Epithelial cell of esophagus (primary cell): ENCODE measurements at regions not wholly inside any gene's neighbourhood (a gene's known extent, or its start where the extent isn't known, plus 50 kb on each side); places are given as distances from the start of the nearest gene placed in this dataset.

ENCODE experiments used
- DNase-seq: peaks from one replicate; pipeline ENCODE4 v3.0.0; 2010; ENCODE audit warnings: low read depth
- H3K4me3 ChIP-seq: 2 replicates; pipeline ENCODE4 v1.5.1; 2011; ENCODE audit warnings: mild to moderate bottlenecking, low read length, control low read depth
- CTCF ChIP-seq: IDR thresholded peaks from 2 replicates; pipeline ENCODE4 v1.5.1; 2011; ENCODE audit warnings: low read depth, mild to moderate bottlenecking, low read length, control low read depth, inconsistent platforms; ENCODE audit not compliant: insufficient read depth; ENCODE audit errors: missing control alignments

DNA sequence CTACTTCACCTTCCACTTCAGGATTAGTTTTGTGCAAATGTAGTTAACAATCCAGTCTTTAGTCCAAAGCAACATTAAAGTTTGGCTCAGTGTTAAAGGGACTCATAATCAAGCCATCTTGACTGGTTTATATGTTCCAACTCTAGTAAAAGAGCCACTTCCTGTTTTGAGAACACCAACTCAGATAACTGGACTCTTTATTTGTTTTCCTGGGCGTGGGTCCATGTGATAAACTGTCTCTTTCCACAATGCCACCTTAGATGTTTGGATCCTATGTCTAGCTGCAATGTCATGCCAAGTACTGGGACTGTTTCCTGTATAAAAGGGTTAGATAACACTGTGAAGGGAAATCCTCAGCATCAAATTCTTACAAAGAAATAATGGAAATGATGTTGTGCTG lies 545.0 kb downstream of the PYDC2 start:
- no peak for TF ChIP-seq CTCF
- no peak for DNase-seq
- H3K4me3 ChIP-seq: no peak overlapping the region

- no peak overlapping the region for H3K4me3 ChIP-seq
- no peak for DNase-seq
- no peak for TF ChIP-seq CTCF
Measured at GRCh38 chr3:192009903-192010302, 548.9 kb downstream of the PYDC2 start.

DNA sequence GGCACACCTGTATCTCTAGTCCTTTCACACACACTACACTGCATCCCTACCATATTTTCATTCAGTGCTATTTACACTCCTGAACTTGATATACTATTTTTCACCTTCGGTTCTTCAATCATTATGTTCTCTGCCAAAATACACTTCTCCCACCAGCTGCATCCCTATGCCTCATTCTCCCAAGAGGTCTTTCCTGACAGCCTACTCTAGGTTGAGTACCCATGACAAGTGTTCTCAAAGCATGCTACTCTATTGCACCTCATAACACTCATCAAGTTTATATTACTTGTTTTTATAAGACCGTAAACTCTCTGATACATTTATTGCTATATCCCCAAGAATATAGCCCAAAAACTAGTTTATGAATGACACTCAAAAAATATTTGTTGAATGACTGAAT lies 549.5 kb downstream of the PYDC2 start:
- DNase-seq: no peak
- TF ChIP-seq CTCF: no peak
- no peak overlapping the region for H3K4me3 ChIP-seq

DNA sequence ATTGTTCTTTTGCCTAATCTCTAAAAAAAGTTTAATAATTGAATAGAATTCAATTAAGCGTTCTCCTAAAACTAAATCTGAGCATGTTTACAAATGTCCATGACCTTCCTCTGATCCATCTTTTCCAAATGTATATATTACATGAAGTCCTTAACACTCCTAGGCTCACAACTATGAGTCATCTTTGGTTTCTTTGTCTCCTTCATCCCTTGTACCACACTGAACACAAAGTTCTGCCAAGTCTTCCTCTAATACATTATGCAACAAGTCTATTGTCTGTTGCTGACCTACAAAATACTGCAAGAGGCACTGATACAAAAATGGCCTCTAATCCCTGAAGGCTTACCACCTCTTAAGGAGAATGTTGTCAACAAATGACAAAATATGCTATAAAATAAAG lies 550.2 kb downstream of the PYDC2 start:
- DNase-seq: peak; percentile 42
- no peak for TF ChIP-seq CTCF
- H3K4me3 ChIP-seq: no peak overlapping the region

DNA sequence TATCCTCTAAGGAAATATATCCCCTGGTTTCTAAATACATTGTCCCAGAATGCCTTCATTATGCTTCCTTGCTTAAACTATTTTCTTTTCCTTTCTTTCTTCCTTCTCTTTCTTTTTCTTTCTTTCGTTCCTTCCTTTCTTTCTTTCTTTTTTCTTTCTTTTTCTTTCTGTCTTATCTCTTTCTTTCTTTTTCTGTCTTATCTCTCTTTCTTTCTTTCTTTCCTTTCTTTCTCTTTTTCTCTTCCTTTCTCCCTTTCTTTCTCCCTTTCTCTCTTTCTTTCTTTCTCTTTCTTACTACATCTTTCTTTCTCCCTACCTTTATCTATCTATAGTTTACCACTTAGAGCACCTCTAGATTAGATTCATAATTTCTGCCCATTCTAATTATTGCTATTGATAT lies 552.1 kb downstream of the PYDC2 start:
- DNase-seq: no peak
- H3K4me3 ChIP-seq: no peak overlapping the region
- no peak for TF ChIP-seq CTCF

DNA sequence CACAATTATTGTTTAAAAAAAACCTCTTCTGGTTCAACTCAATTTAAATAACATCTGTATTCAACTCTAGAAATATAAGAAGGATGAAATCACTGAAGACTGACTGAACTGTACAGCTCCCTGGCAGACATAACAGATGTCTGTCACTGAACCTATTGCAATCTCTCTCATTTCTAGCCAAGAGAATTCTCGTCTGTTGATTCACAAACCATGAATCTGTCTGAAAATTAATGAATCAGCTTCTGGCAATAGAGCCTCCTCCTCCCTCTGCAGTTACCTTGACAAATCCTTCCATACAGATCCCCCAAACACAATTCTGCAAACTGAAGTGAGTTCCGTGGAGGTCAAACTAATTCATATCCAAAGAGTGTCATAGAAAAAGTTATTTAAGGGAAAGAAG lies 561.4 kb downstream of the PYDC2 start:
- peak; percentile 88 for DNase-seq
- no peak overlapping the region for H3K4me3 ChIP-seq
- no peak for TF ChIP-seq CTCF

DNA sequence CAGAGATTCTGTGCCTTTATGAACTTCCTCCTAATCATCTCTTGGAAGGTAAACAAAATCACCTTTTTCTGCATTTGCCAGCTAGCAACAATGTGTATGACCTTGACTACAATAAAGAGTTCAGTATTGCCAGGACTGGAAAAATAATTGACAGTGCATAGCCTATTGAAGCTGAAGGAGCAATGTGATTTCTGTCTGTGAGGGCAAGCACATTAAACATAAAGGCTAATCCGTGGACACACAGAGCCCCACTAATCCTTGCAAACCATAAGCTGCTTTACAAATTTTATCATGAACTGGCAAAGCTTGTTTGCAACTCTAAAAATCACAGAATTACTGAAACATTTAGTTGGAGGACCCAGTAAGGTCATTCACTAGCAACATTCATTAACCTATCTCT lies 563.8 kb downstream of the PYDC2 start:
- H3K4me3 ChIP-seq: no peak overlapping the region
- no peak for DNase-seq
- no peak for TF ChIP-seq CTCF
